ENCODE measurements at regions not wholly inside any gene's neighbourhood (a gene's known extent, or its start where the extent isn't known, plus 50 kb on each side); places are given as distances from the start of the nearest gene placed in this dataset.

DNA sequence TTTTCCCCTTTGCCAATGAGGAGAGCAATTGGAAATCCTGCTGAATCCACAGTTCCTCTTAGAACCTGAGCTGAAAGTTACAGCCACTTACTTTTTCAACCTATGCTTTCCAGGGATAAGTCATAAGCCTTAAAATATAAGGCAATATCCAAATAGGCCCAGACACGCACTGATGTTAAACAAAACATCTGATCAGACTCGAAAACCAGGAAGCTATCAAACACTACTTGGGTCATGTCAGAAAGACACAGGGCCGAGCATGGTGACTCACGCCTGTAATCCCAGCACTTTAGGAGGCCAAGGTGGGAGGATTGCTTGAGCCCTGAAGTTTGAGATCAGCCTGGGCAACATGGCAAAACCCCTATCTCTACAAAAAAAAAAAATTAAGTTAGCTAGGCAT is 192.1 kb downstream of the SP3 start:
- H3K4me3 ChIP-seq: no peak overlapping the region
- TF ChIP-seq CTCF (IDR thresholded peaks at IDR 0.05) (no peak), POLR2A (IDR thresholded peaks at IDR 0.05) (no peak)
- no peak overlapping the region for H3K27ac ChIP-seq
- no peaks in the 10 kb centered on the region for H3K27me3 ChIP-seq
- no peaks in the 10 kb centered on the region for H3K9me3 ChIP-seq
- H3K4me1 ChIP-seq: no peaks in the 10 kb centered on the region
- H3K36me3 ChIP-seq: no peaks in the 10 kb centered on the region
- DNase-seq: no peak
- intact Hi-C loops (cut with DNase I; ENCODE audit: low total_unique reads): no loop called here

- Histone ChIP-seq H3K9me3 (no peaks in the 10 kb centered on the region), H3K36me3 (no peaks in the 10 kb centered on the region), H3K27ac (no peak overlapping the region), H3K27me3 (no peaks in the 10 kb centered on the region), H3K4me3 (no peak overlapping the region), H3K4me1 (no peaks in the 10 kb centered on the region)
- intact Hi-C loops (cut with DNase I; ENCODE audit: low total_unique reads): no loop called here
- TF ChIP-seq CTCF (IDR thresholded peaks at IDR 0.05) (no peak), POLR2A (IDR thresholded peaks at IDR 0.05) (no peak)
- DNase-seq: no peak
Measured at GRCh38 chr2:173775440-173775839, 189.7 kb downstream of the SP3 start.

- TF ChIP-seq CTCF (IDR thresholded peaks at IDR 0.05) (no peak), POLR2A (IDR thresholded peaks at IDR 0.05) (no peak)
- DNase-seq: no peak
- H3K27me3 ChIP-seq: no peaks in the 10 kb centered on the region
- H3K4me3 ChIP-seq: no peak overlapping the region
- intact Hi-C loops (cut with DNase I; ENCODE audit: low total_unique reads): no loop called here
- no peaks in the 10 kb centered on the region for H3K9me3 ChIP-seq
- H3K36me3 ChIP-seq: no peaks in the 10 kb centered on the region
- no peak overlapping the region for H3K27ac ChIP-seq
- no peaks in the 10 kb centered on the region for H3K4me1 ChIP-seq
Measured at GRCh38 chr2:173782681-173783080, 182.5 kb downstream of the SP3 start.

GRCh38 chr2:173783382-173783781 is 181.8 kb downstream of the SP3 start:
- H3K4me1 ChIP-seq: no peaks in the 10 kb centered on the region
- no peak for DNase-seq
- intact Hi-C loops (cut with DNase I; ENCODE audit: low total_unique reads): no loop called here
- no peaks in the 10 kb centered on the region for H3K36me3 ChIP-seq
- H3K4me3 ChIP-seq: no peak overlapping the region
- H3K9me3 ChIP-seq: no peaks in the 10 kb centered on the region
- TF ChIP-seq POLR2A (IDR thresholded peaks at IDR 0.05) (no peak), CTCF (IDR thresholded peaks at IDR 0.05) (no peak)
- no peaks in the 10 kb centered on the region for H3K27me3 ChIP-seq
- no peak overlapping the region for H3K27ac ChIP-seq

GRCh38 chr2:173785813-173786212 is 179.4 kb downstream of the SP3 start:
- Histone ChIP-seq H3K27me3 (no peaks in the 10 kb centered on the region), H3K4me3 (no peak overlapping the region), H3K36me3 (no peaks in the 10 kb centered on the region), H3K4me1 (no peaks in the 10 kb centered on the region), H3K27ac (no peak overlapping the region), H3K9me3 (no peaks in the 10 kb centered on the region)
- DNase-seq: no peak
- intact Hi-C loops (cut with DNase I; ENCODE audit: low total_unique reads): no loop called here
- TF ChIP-seq CTCF (IDR thresholded peaks at IDR 0.05): no peak
- TF ChIP-seq POLR2A (IDR thresholded peaks at IDR 0.05): no peak
